ENCODE measurements at regions not wholly inside any gene's neighbourhood (a gene's known extent, or its start where the extent isn't known, plus 50 kb on each side); places are given as distances from the start of the nearest gene placed in this dataset.

DNA sequence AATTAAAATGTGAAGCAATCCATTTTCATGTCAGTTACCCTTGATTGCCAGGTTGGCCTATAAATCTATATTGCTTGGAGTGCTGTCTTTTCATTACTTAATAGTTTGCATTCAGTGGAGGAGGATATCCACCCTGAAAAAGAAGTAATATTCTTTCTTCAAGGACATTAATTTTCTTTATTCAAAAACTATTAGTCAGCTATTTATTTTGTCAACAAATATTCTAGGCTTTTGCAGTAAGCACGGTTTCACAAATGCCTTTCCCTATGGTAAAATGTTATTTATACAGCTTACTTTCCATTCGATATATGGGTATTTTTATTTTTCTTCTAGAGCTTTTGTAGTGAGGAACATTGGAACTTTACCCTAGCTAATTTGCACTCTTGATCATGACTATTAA lies 1176.9 kb upstream of the NUDT12 start:
- TF ChIP-seq CTCF (tag by site-specific recombination; IDR thresholded peaks at IDR 0.05) = no peak
- TF ChIP-seq ZNF311 (tag by site-specific recombination; IDR thresholded peaks at IDR 0.05; ENCODE audit: borderline replicate concordance) = no peak
- TF ChIP-seq ZNF785 (tag by site-specific recombination; IDR thresholded peaks at IDR 0.05) = no peak
- no peak for TF ChIP-seq SCRT1 (tag by site-specific recombination; IDR thresholded peaks at IDR 0.05; ENCODE audit: borderline replicate concordance)

Measured in HEK293 (cell line).